ENCODE measurements at regions not wholly inside any gene's neighbourhood (a gene's known extent, or its start where the extent isn't known, plus 50 kb on each side); places are given as distances from the start of the nearest gene placed in this dataset.
"Not testable (repeated sequence)": the region's sequence is repeated elsewhere in the genome, so short reads cannot be mapped to it uniquely, and the experiment has no call there.

DNA sequence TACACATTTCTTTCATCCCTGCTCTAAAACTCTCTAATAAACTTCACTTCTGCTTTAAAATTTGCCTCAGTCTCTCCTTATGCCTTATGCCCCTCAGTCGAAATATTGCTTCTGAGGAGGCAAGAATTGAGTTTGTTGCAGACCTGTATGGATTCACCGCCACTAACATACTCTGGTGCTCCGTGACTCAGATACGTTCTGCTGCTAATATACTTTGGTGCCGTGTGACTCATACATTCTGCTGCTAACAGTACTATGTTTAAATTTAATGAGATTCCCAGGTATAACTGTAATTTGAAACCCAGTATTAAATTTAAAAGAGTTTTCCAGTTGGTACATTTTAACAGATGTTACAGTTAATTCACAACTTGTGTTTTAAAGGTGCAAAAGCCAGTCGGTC lies 82.0 kb upstream of the TGIF2LX start:
- DNase-seq (ENCODE audit: low read depth, low spot score); in situ Hi-C loops (cut with HindIII; ENCODE audit: low sequenced_read_pairs): not testable (repeated sequence)

GRCh38 chrX:89871662-89872061 lies 50.0 kb upstream of the TGIF2LX start:
- in situ Hi-C loops (cut with HindIII; ENCODE audit: low sequenced_read_pairs); DNase-seq (ENCODE audit: low read depth, low spot score): not testable (repeated sequence)

More for the DNA sequence above, 82.0 kb upstream of the TGIF2LX start:
- not testable (repeated sequence) for H3K4me3 ChIP-seq (ENCODE audit: low read depth, low read length)

More at GRCh38 chrX:89871662-89872061, 50.0 kb upstream of the TGIF2LX start:
- H3K4me3 ChIP-seq (ENCODE audit: low read depth, low read length): not testable (repeated sequence)

Measured in astrocyte of the spinal cord (primary cell).